ENCODE measurements at regions not wholly inside any gene's neighbourhood (a gene's known extent, or its start where the extent isn't known, plus 50 kb on each side); places are given as distances from the start of the nearest gene placed in this dataset.

GRCh38 chr2:216992056-216992675 lies 132.3 kb upstream of the TNP1 start:
- TF ChIP-seq POLR2A (IDR thresholded peaks at IDR 0.05; ENCODE audit: low read depth, low read length) (no peak), POLR2AphosphoS5 (IDR thresholded peaks at IDR 0.05; ENCODE audit: low read depth, low read length) (no peak), TAF1 (IDR thresholded peaks at IDR 0.05; ENCODE audit: low read depth, low read length) (no peak)
